ENCODE measurements at regions not wholly inside any gene's neighbourhood (a gene's known extent, or its start where the extent isn't known, plus 50 kb on each side); places are given as distances from the start of the nearest gene placed in this dataset.

GRCh38 chr11:23155503-23155902, 295.2 kb upstream of the CCDC179 start:
- no peak overlapping the region for H3K4me3 ChIP-seq (ENCODE audit: low read length)
- peaks cover 4% of the 10 kb centered on the region for H3K9me3 ChIP-seq (replicated peaks; ENCODE audit: low read length)
- H3K4me2 ChIP-seq (ENCODE audit: low read length): no peak overlapping the region
- H3K27me3 ChIP-seq (ENCODE audit: control insufficient read depth, insufficient read depth, low read length): no peaks in the 10 kb centered on the region
- H3K4me1 ChIP-seq (ENCODE audit: control insufficient read depth, insufficient read depth, low read length): no peaks in the 10 kb centered on the region
- H3K36me3 ChIP-seq (ENCODE audit: insufficient read depth, low read length): no peaks in the 10 kb centered on the region
- no peak overlapping the region for H3K9ac ChIP-seq (ENCODE audit: low read depth, low read length)

- no peaks in the 10 kb centered on the region for H3K36me3 ChIP-seq (ENCODE audit: insufficient read depth, low read length)
- no peak overlapping the region for H3K9ac ChIP-seq (ENCODE audit: low read depth, low read length)
- no peaks in the 10 kb centered on the region for H3K27me3 ChIP-seq (ENCODE audit: control insufficient read depth, insufficient read depth, low read length)
- H3K4me2 ChIP-seq (ENCODE audit: low read length): no peak overlapping the region
- no peaks in the 10 kb centered on the region for H3K9me3 ChIP-seq (replicated peaks; ENCODE audit: low read length)
- no peaks in the 10 kb centered on the region for H3K4me1 ChIP-seq (ENCODE audit: control insufficient read depth, insufficient read depth, low read length)
- no peak overlapping the region for H3K4me3 ChIP-seq (ENCODE audit: low read length)
Observed at GRCh38 chr11:23164022-23164421, 303.7 kb upstream of the CCDC179 start.

GRCh38 chr11:23166376-23166775, 306.1 kb upstream of the CCDC179 start:
- no peak overlapping the region for H3K4me3 ChIP-seq (ENCODE audit: low read length)

GRCh38 chr11:23179609-23180008, 319.3 kb upstream of the CCDC179 start:
- no peaks in the 10 kb centered on the region for H3K9me3 ChIP-seq (replicated peaks; ENCODE audit: low read length)
- no peaks in the 10 kb centered on the region for H3K36me3 ChIP-seq (ENCODE audit: insufficient read depth, low read length)
- no peaks in the 10 kb centered on the region for H3K4me1 ChIP-seq (ENCODE audit: control insufficient read depth, insufficient read depth, low read length)
- no peak overlapping the region for H3K9ac ChIP-seq (ENCODE audit: low read depth, low read length)
- no peak overlapping the region for H3K4me2 ChIP-seq (ENCODE audit: low read length)
- no peak overlapping the region for H3K4me3 ChIP-seq (ENCODE audit: low read length)
- no peaks in the 10 kb centered on the region for H3K27me3 ChIP-seq (ENCODE audit: control insufficient read depth, insufficient read depth, low read length)

More at GRCh38 chr11:23166376-23166775, 306.1 kb upstream of the CCDC179 start:
- Histone ChIP-seq H3K27me3 (ENCODE audit: control insufficient read depth, insufficient read depth, low read length) (no peaks in the 10 kb centered on the region), H3K9me3 (replicated peaks; ENCODE audit: low read length) (peaks cover 2% of the 10 kb centered on the region), H3K4me2 (ENCODE audit: low read length) (no peak overlapping the region), H3K9ac (ENCODE audit: low read depth, low read length) (no peak overlapping the region), H3K36me3 (ENCODE audit: insufficient read depth, low read length) (no peaks in the 10 kb centered on the region), H3K4me1 (ENCODE audit: control insufficient read depth, insufficient read depth, low read length) (no peaks in the 10 kb centered on the region)

GRCh38 chr11:23181022-23181807, 320.9 kb upstream of the CCDC179 start:
- H3K9ac ChIP-seq (ENCODE audit: low read depth, low read length): no peak overlapping the region
- H3K27me3 ChIP-seq (ENCODE audit: control insufficient read depth, insufficient read depth, low read length): no peaks in the 10 kb centered on the region
- H3K9me3 ChIP-seq (replicated peaks; ENCODE audit: low read length): no peaks in the 10 kb centered on the region
- H3K4me1 ChIP-seq (ENCODE audit: control insufficient read depth, insufficient read depth, low read length): no peaks in the 10 kb centered on the region
- H3K36me3 ChIP-seq (ENCODE audit: insufficient read depth, low read length): no peaks in the 10 kb centered on the region
- no peak overlapping the region for H3K4me2 ChIP-seq (ENCODE audit: low read length)
- no peak overlapping the region for H3K4me3 ChIP-seq (ENCODE audit: low read length)

GRCh38 chr11:23192256-23192655, 332.0 kb upstream of the CCDC179 start:
- no peaks in the 10 kb centered on the region for H3K36me3 ChIP-seq (ENCODE audit: insufficient read depth, low read length)
- no peak overlapping the region for H3K9ac ChIP-seq (ENCODE audit: low read depth, low read length)
- H3K27me3 ChIP-seq (ENCODE audit: control insufficient read depth, insufficient read depth, low read length): no peaks in the 10 kb centered on the region
- H3K9me3 ChIP-seq (replicated peaks; ENCODE audit: low read length): no peaks in the 10 kb centered on the region
- H3K4me1 ChIP-seq (ENCODE audit: control insufficient read depth, insufficient read depth, low read length): no peaks in the 10 kb centered on the region
- no peak overlapping the region for H3K4me2 ChIP-seq (ENCODE audit: low read length)
- no peak overlapping the region for H3K4me3 ChIP-seq (ENCODE audit: low read length)

GRCh38 chr11:23201936-23202522, 341.8 kb upstream of the CCDC179 start:
- Histone ChIP-seq H3K4me2 (ENCODE audit: low read length) (no peak overlapping the region), H3K36me3 (ENCODE audit: insufficient read depth, low read length) (no peaks in the 10 kb centered on the region), H3K9me3 (replicated peaks; ENCODE audit: low read length) (peaks cover 3% of the 10 kb centered on the region), H3K9ac (ENCODE audit: low read depth, low read length) (no peak overlapping the region), H3K4me3 (ENCODE audit: low read length) (no peak overlapping the region), H3K4me1 (ENCODE audit: control insufficient read depth, insufficient read depth, low read length) (no peaks in the 10 kb centered on the region), H3K27me3 (ENCODE audit: control insufficient read depth, insufficient read depth, low read length) (no peaks in the 10 kb centered on the region)

- Histone ChIP-seq H3K4me3 (ENCODE audit: low read length) (no peak overlapping the region), H3K4me1 (ENCODE audit: control insufficient read depth, insufficient read depth, low read length) (no peaks in the 10 kb centered on the region), H3K9me3 (replicated peaks; ENCODE audit: low read length) (peaks cover 3% of the 10 kb centered on the region), H3K9ac (ENCODE audit: low read depth, low read length) (no peak overlapping the region), H3K36me3 (ENCODE audit: insufficient read depth, low read length) (no peaks in the 10 kb centered on the region), H3K27me3 (ENCODE audit: control insufficient read depth, insufficient read depth, low read length) (no peaks in the 10 kb centered on the region), H3K4me2 (ENCODE audit: low read length) (no peak overlapping the region)
Observed at GRCh38 chr11:23202611-23203010, 342.3 kb upstream of the CCDC179 start.

- H3K9ac ChIP-seq (ENCODE audit: low read depth, low read length): no peak overlapping the region
Observed at GRCh38 chr11:23205156-23205871, 345.0 kb upstream of the CCDC179 start.

GRCh38 chr11:23206741-23207336, 346.6 kb upstream of the CCDC179 start:
- H3K27me3 ChIP-seq (ENCODE audit: control insufficient read depth, insufficient read depth, low read length): no peaks in the 10 kb centered on the region
- no peaks in the 10 kb centered on the region for H3K4me1 ChIP-seq (ENCODE audit: control insufficient read depth, insufficient read depth, low read length)
- no peaks in the 10 kb centered on the region for H3K36me3 ChIP-seq (ENCODE audit: insufficient read depth, low read length)
- no peak overlapping the region for H3K9ac ChIP-seq (ENCODE audit: low read depth, low read length)
- H3K9me3 ChIP-seq (replicated peaks; ENCODE audit: low read length): peaks cover 7% of the 10 kb centered on the region
- H3K4me2 ChIP-seq (ENCODE audit: low read length): no peak overlapping the region
- no peak overlapping the region for H3K4me3 ChIP-seq (ENCODE audit: low read length)

More at GRCh38 chr11:23205156-23205871, 345.0 kb upstream of the CCDC179 start:
- Histone ChIP-seq H3K4me2 (ENCODE audit: low read length) (no peak overlapping the region), H3K36me3 (ENCODE audit: insufficient read depth, low read length) (no peaks in the 10 kb centered on the region), H3K4me3 (ENCODE audit: low read length) (no peak overlapping the region), H3K4me1 (ENCODE audit: control insufficient read depth, insufficient read depth, low read length) (no peaks in the 10 kb centered on the region), H3K9me3 (replicated peaks; ENCODE audit: low read length) (peaks cover 3% of the 10 kb centered on the region), H3K27me3 (ENCODE audit: control insufficient read depth, insufficient read depth, low read length) (no peaks in the 10 kb centered on the region)

GRCh38 chr11:23211221-23211620, 350.9 kb upstream of the CCDC179 start:
- Histone ChIP-seq H3K4me1 (ENCODE audit: control insufficient read depth, insufficient read depth, low read length) (no peaks in the 10 kb centered on the region), H3K4me3 (ENCODE audit: low read length) (no peak overlapping the region), H3K36me3 (ENCODE audit: insufficient read depth, low read length) (no peaks in the 10 kb centered on the region), H3K9ac (ENCODE audit: low read depth, low read length) (no peak overlapping the region), H3K4me2 (ENCODE audit: low read length) (no peak overlapping the region), H3K9me3 (replicated peaks; ENCODE audit: low read length) (peaks cover 3% of the 10 kb centered on the region), H3K27me3 (ENCODE audit: control insufficient read depth, insufficient read depth, low read length) (no peaks in the 10 kb centered on the region)

Data from skeletal muscle satellite cell (primary cell).